ENCODE measurements at regions not wholly inside any gene's neighbourhood (a gene's known extent, or its start where the extent isn't known, plus 50 kb on each side); places are given as distances from the start of the nearest gene placed in this dataset.

DNA sequence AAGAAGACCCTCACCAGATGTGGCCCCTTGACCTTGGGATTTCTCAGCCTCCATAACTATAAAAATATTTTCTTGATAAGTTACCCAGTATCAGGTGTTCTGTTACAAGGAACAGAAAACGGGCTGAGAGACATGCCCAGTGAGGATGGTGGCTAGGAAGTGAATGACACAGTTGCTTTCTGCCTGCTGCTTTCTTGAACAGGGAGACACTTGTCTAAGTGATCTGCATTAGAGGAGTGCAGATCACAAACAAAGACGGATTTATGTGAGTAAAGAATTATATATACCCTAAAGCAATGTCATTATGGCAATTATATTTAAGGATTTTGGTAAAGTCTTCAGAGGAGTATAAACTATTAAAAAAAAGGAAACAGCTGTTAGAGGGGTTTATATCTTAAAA, 169.2 kb upstream of the AHR start:
- no peaks in the 10 kb centered on the region for H3K36me3 ChIP-seq
- 94 to 98% methylated on average over 2 of the region's 2 CpGs for WGBS, 2 donors
- H3K4me3 ChIP-seq (replicated peaks in 1 of 3) = no peak overlapping the region
- H3K27ac ChIP-seq = no peak overlapping the region
- intact Hi-C loops (cut with DNase I) = no loop called here
- peaks cover 0 to 7% of the 10 kb centered on the region in 2 donors for H3K4me1 ChIP-seq
- no peaks in the 10 kb centered on the region for H3K9me3 ChIP-seq
- no peaks in the 10 kb centered on the region for H3K27me3 ChIP-seq
- DNase-seq = no peak
- no peak for TF ChIP-seq POLR2A (IDR thresholded peaks at IDR 0.05)
- TF ChIP-seq, protein P1, sequence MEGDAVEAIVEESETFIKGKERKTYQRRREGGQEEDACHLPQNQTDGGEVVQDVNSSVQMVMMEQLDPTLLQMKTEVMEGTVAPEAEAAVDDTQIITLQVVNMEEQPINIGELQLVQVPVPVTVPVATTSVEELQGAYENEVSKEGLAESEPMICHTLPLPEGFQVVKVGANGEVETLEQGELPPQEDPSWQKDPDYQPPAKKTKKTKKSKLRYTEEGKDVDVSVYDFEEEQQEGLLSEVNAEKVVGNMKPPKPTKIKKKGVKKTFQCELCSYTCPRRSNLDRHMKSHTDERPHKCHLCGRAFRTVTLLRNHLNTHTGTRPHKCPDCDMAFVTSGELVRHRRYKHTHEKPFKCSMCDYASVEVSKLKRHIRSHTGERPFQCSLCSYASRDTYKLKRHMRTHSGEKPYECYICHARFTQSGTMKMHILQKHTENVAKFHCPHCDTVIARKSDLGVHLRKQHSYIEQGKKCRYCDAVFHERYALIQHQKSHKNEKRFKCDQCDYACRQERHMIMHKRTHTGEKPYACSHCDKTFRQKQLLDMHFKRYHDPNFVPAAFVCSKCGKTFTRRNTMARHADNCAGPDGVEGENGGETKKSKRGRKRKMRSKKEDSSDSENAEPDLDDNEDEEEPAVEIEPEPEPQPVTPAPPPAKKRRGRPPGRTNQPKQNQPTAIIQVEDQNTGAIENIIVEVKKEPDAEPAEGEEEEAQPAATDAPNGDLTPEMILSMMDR (IDR thresholded peaks at IDR 0.05) = no peak

DNA sequence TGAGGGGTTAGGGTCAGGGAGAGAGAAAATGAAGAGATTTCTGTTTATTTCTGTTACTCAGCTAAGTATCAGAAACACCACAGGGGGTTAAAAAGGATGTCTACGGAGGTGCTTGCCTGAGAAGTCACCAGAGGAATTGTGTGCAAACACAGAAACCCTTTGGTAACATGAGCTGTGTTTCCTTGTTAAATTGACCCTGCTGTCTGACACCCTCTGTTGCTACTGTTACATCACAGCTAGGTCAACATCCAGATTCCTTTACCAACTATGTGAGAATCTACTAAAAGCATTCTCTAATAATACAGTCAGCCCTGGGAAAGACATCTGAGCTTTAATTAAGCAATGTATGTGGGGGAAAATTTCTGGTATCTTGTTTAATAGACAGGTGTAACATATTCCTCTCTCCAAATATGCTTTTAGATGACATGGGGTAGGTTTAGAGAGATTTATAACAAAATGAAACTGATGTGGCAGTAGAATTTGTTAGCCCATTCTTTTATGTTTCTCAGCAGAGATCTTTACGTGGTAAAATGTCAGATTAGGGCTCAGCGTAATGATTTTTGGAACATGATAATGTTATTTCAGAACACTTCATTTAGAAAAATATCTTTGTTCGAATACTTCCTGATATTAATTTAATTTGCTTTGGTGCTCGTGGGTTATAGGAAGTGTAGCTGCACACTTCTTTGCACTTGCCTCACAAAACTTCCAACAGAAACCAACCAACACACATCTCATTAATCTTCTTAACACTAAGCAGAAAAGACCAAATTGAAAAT, 168.0 kb upstream of the AHR start:
- WGBS, 2 donors = 46 to 47% methylated on average over 5 of the region's 5 CpGs
- TF ChIP-seq, protein P1 (IDR thresholded peaks at IDR 0.05) = no peak
- no peak for TF ChIP-seq POLR2A (IDR thresholded peaks at IDR 0.05)
- no peak overlapping the region for H3K4me3 ChIP-seq (replicated peaks in 1 of 3)

DNA sequence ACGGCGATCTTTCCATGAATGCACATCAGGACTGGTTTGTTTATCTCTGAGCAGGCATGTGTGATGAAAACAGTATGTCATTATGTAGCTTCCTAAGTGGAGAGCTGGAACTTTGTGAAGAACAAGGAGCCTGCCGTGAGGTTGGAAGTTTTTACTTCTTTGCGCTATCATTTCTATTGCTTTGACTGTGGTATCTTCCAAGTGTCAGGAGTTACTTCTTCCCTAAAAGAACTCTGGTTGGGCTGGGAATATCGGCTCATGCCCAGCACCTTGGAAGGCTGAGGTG, 167.4 kb upstream of the AHR start:
- Histone ChIP-seq H3K4me1 (peaks cover 0 to 7% of the 10 kb centered on the region in 2 donors), H3K27me3 (no peaks in the 10 kb centered on the region), H3K4me3 (replicated peaks in 1 of 3) (no peak overlapping the region), H3K27ac (peak overlapping the region in 1 of 3 donors; percentile 35), H3K9me3 (no peaks in the 10 kb centered on the region), H3K36me3 (no peaks in the 10 kb centered on the region)
- intact Hi-C loops (cut with DNase I) = no loop called here
- 58 to 61% methylated on average over 5 of the region's 5 CpGs for whole genome bisulfite sequencing, 2 donors
- no peak for DNase-seq
- TF ChIP-seq, protein P1 (IDR thresholded peaks at IDR 0.05) = no peak
- no peak for TF ChIP-seq POLR2A (IDR thresholded peaks at IDR 0.05)

More for the DNA sequence above, 168.0 kb upstream of the AHR start:
- H3K36me3 ChIP-seq = no peaks in the 10 kb centered on the region
- no peaks in the 10 kb centered on the region for H3K9me3 ChIP-seq
- DNase-seq = no peak
- no peaks in the 10 kb centered on the region for H3K27me3 ChIP-seq
- H3K4me1 ChIP-seq = peaks cover 0 to 7% of the 10 kb centered on the region in 2 donors
- peak overlapping the region in 1 of 3 donors; percentile 35 for H3K27ac ChIP-seq
- intact Hi-C loops (cut with DNase I) = no loop called here

DNA sequence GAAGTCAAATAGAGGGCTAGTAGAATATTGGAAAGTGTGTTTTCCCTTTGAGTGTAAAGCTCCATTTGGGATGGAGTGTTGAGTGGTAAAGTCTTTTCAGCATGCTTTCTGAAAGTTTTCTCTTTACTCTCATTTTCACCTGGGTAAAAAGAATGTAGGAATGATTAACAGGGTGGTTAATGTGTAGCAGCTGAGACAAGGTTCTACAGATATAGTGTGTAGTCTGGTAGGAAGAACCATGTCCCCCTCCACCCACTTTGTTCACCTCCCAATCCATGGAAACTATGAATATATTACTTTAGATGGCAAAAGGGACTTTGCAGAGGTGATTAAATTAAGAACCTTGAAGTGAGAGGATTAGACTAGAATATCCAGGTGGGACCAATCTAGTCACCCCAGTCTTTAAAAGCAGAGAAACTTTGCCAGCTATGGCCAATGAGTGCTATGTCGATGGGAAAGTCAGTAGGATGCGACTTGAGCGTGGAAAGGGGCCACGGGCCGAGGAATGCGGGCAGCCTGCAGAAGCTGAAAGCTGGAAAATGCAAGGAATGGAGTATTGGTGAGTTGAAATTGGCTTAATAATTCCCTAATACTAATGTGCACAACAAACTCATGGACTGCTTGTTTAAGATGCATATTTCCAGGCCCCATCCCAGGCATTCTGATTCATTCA, 166.3 kb upstream of the AHR start:
- Histone ChIP-seq H3K4me1 (peaks cover 0 to 7% of the 10 kb centered on the region in 2 donors), H3K27ac (no peak overlapping the region), H3K9me3 (no peaks in the 10 kb centered on the region), H3K36me3 (no peaks in the 10 kb centered on the region), H3K27me3 (no peaks in the 10 kb centered on the region), H3K4me3 (replicated peaks in 1 of 3) (no peak overlapping the region)
- intact Hi-C loops (cut with DNase I) = no loop called here
- TF ChIP-seq POLR2A (IDR thresholded peaks at IDR 0.05) = no peak
- TF ChIP-seq, protein P1 (IDR thresholded peaks at IDR 0.05) = no peak
- no peak for DNase-seq
- WGBS, 2 donors = 94 to 98% methylated on average over 6 of the region's 6 CpGs

DNA sequence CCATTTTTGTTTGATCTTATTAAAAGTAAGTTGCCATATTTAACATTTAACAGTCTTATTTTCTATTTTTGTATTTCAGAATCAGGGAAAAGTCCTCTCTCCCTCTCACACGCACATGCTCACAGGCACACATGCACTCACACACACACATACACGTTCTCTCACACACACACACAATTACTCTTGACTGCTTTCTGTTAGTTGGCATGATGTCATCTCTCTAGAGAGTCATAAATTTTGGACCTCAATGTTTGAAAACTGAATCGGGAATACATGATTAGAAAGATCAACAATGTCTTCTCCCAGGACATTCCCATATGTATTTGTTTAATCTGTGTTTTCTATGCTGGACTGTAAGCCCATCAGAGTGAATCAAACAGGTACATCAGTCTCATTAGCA, 165.7 kb upstream of the AHR start:
- Histone ChIP-seq H3K9me3 (no peaks in the 10 kb centered on the region), H3K27me3 (no peaks in the 10 kb centered on the region), H3K4me1 (peaks cover 0 to 7% of the 10 kb centered on the region in 2 donors), H3K4me3 (replicated peaks in 1 of 3) (no peak overlapping the region), H3K36me3 (no peaks in the 10 kb centered on the region), H3K27ac (no peak overlapping the region)
- intact Hi-C loops (cut with DNase I) = no loop called here
- WGBS, 2 donors = 79 to 80% methylated on average over 3 of the region's 3 CpGs
- DNase-seq = no peak
- TF ChIP-seq, protein P1 (IDR thresholded peaks at IDR 0.05) = no peak
- no peak for TF ChIP-seq POLR2A (IDR thresholded peaks at IDR 0.05)

Measured in thyroid gland (tissue), 4 donors.